K562 (cell line): ENCODE measurements at regions not wholly inside any gene's neighbourhood (a gene's known extent, or its start where the extent isn't known, plus 50 kb on each side); places are given as distances from the start of the nearest gene placed in this dataset.

Source experiments
- CHD4 ChIP-seq: fragments of 200-600 bp; sonication (generic); IDR thresholded peaks from 3 replicates; pipeline ENCODE4 v1.6.1; 2012; ENCODE audit warnings: low read depth, mild to moderate bottlenecking, mixed read lengths, low read length, inconsistent platforms; ENCODE audit not compliant: insufficient read depth, insufficient replicate concordance, poor library complexity, severe bottlenecking
- EZH2 ChIP-seq: IDR thresholded peaks from 2 replicates; pipeline ENCODE4 v1.6.1; 2012; ENCODE audit warnings: low read depth, mild to moderate bottlenecking, inconsistent platforms, low read length, borderline replicate concordance
- FOS ChIP-seq: IDR thresholded peaks from 3 replicates; pipeline ENCODE4 v1.6.1; 2011; ENCODE audit not compliant: insufficient read length; ENCODE audit errors: extremely low read depth
- GTF2A2 ChIP-seq: IDR thresholded peaks from 2 replicates; pipeline ENCODE4 v1.6.1; 2016; ENCODE audit warnings: mild to moderate bottlenecking, missing genetic modification characterization, missing compliant biosample characterization
- NR2C2 ChIP-seq, 2 experiments: fragments of 200-800 bp in 1 of 2; sonication (Bioruptor generic) in 1 of 2; sonication (generic) in 1 of 2; formaldehyde crosslinking in 1 of 2; IDR thresholded peaks; 2 replicates each; pipeline versions ENCODE4 v1.6.1 to v1.8.0; 2016 to 2022; ENCODE audit warnings: mild to moderate bottlenecking in 1 of 2, missing compliant biosample characterization in 1 of 2, missing genetic modification characterization in 1 of 2, missing genetic modification reagents in 1 of 2
- PCBP1 ChIP-seq: fragments of 200-400 bp; formaldehyde crosslinking; IDR thresholded peaks from 2 replicates; pipeline ENCODE4 v1.6.1; 2018; ENCODE audit warnings: mild to moderate bottlenecking, low read depth, low read length; ENCODE audit not compliant: poor library complexity, severe bottlenecking
- POLR2A ChIP-seq: fragments of 450-650 bp; conservative IDR thresholded peaks from 2 replicates; pipeline ENCODE4 v1.6.1; 2016
- TBP ChIP-seq: optimal IDR thresholded peaks from 2 replicates; pipeline ENCODE3; 2011; ENCODE audit warnings: low read depth, low read length, improper control_type of control experiment
- ZNF324 ChIP-seq: fragments of 250-450 bp; sonication (Bioruptor Pico); IDR thresholded peaks from 2 replicates; pipeline ENCODE4 v1.4.0; 2020; ENCODE audit warnings: mild to moderate bottlenecking
- TF ChIP-seq, protein P1 (sequence below), 3 experiments: IDR thresholded peaks in 2 of 3; conservative IDR thresholded peaks in 1 of 3; 2 replicates each; pipeline ENCODE4 v1.5.1; 2011 to 2012; ENCODE audit warnings: low read length in 3 of 3, mild to moderate bottlenecking in 3 of 3, control low read depth in 2 of 3, improper control_type of control experiment in 1 of 3, inconsistent platforms in 1 of 3, low read depth in 1 of 3, mixed read lengths in 1 of 3, moderate library complexity in 1 of 3; ENCODE audit not compliant: insufficient read depth in 2 of 3
- TF ChIP-seq, protein P2 (sequence below): IDR thresholded peaks from 2 replicates; pipeline ENCODE4 v1.6.1; 2011; ENCODE audit warnings: borderline replicate concordance, low read depth, mild to moderate bottlenecking, moderate library complexity, low read length; ENCODE audit not compliant: insufficient read depth, poor library complexity, severe bottlenecking

GRCh38 chr13:80823472-80823871 is 482.5 kb upstream of the SPRY2 start:
- TF ChIP-seq EZH2 (no peak), POLR2A (no peak), NR2C2 (CRISPR knock-in tag; IDR thresholded peaks at IDR 0.05) (no peak), NR2C2 (tag; IDR thresholded peaks at IDR 0.05) (no peak), PCBP1 (no peak), GTF2A2 (tag) (no peak), CHD4 (no peak), TBP (no peak), FOS (no peak), ZNF324 (CRISPR knock-in tag) (no peak)
- TF ChIP-seq, protein P1, sequence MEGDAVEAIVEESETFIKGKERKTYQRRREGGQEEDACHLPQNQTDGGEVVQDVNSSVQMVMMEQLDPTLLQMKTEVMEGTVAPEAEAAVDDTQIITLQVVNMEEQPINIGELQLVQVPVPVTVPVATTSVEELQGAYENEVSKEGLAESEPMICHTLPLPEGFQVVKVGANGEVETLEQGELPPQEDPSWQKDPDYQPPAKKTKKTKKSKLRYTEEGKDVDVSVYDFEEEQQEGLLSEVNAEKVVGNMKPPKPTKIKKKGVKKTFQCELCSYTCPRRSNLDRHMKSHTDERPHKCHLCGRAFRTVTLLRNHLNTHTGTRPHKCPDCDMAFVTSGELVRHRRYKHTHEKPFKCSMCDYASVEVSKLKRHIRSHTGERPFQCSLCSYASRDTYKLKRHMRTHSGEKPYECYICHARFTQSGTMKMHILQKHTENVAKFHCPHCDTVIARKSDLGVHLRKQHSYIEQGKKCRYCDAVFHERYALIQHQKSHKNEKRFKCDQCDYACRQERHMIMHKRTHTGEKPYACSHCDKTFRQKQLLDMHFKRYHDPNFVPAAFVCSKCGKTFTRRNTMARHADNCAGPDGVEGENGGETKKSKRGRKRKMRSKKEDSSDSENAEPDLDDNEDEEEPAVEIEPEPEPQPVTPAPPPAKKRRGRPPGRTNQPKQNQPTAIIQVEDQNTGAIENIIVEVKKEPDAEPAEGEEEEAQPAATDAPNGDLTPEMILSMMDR (IDR thresholded peaks at IDR 0.05 in 2 of 3, conservative IDR thresholded peaks at IDR 0.05 in 1 of 3; ENCODE audit: insufficient read depth in 2 of 3, low read depth in 1 of 3, low read length in 3 of 3), result no peak
- TF ChIP-seq, protein P2, sequence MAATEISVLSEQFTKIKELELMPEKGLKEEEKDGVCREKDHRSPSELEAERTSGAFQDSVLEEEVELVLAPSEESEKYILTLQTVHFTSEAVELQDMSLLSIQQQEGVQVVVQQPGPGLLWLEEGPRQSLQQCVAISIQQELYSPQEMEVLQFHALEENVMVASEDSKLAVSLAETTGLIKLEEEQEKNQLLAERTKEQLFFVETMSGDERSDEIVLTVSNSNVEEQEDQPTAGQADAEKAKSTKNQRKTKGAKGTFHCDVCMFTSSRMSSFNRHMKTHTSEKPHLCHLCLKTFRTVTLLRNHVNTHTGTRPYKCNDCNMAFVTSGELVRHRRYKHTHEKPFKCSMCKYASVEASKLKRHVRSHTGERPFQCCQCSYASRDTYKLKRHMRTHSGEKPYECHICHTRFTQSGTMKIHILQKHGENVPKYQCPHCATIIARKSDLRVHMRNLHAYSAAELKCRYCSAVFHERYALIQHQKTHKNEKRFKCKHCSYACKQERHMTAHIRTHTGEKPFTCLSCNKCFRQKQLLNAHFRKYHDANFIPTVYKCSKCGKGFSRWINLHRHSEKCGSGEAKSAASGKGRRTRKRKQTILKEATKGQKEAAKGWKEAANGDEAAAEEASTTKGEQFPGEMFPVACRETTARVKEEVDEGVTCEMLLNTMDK, result no peak
